Left lung (tissue), 4 donors: ENCODE measurements at regions not wholly inside any gene's neighbourhood (a gene's known extent, or its start where the extent isn't known, plus 50 kb on each side); places are given as distances from the start of the nearest gene placed in this dataset.

Source experiments
- ATAC-seq: fragments of 200-7000 bp; cut with Tn5 transposase; one replicate; pipeline ENCODE4 v1.9.1; 2020; ENCODE audit warnings: moderate library complexity
- DNase-seq, 4 donors: peaks; one replicate each; pipeline ENCODE4 v3.0.0-alpha.2; 2013 to 2020
- H3K27ac ChIP-seq, 2 donors: fragments of 200-600 bp; sonication (generic) in 1 of 2; one replicate each; pipeline versions ENCODE4 v1.5.0 to v1.8.0; 2020 to 2021
- H3K27me3 ChIP-seq, 2 donors: fragments of 200-600 bp; sonication (generic) in 1 of 2; one replicate each; pipeline versions ENCODE4 v1.5.0 to v1.8.0; 2020 to 2021
- H3K36me3 ChIP-seq, 2 donors: fragments of 200-600 bp; sonication (generic) in 1 of 2; one replicate each; pipeline versions ENCODE4 v1.5.0 to v1.8.0; 2020 to 2021
- H3K4me1 ChIP-seq, 2 donors: fragments of 200-600 bp; one replicate each; pipeline ENCODE4 v1.8.0; 2021
- H3K4me3 ChIP-seq, 2 donors: fragments of 200-600 bp; sonication (generic) in 1 of 2; one replicate each; pipeline versions ENCODE4 v1.5.0 to v1.8.0; 2020 to 2021; ENCODE audit warnings: mild to moderate bottlenecking in 1 of 2
- H3K9me3 ChIP-seq, 2 donors: fragments of 200-600 bp; sonication (generic) in 1 of 2; one replicate each; pipeline versions ENCODE4 v1.5.0 to v1.8.0; 2020 to 2021
- intact Hi-C, 2 donors: fragments of 100-400 bp; cut with DNase I; formaldehyde crosslinking; loops; one replicate each; pipeline versions ENCODE4 v1.11.2 to v1.14.2; 2022
- TF ChIP-seq, protein P1 (sequence below), 2 donors: fragments of 200-600 bp; sonication (generic) in 1 of 2; IDR thresholded peaks; one replicate each; pipeline versions ENCODE4 v1.5.0 to v1.8.0; 2021; ENCODE audit warnings: antibody characterized with exemption in 2 of 2
- donor health status: DM: no; HTN: yes; CAD: no.
- donor health status: DM: no; HTN: no; CAD: no.

DNA sequence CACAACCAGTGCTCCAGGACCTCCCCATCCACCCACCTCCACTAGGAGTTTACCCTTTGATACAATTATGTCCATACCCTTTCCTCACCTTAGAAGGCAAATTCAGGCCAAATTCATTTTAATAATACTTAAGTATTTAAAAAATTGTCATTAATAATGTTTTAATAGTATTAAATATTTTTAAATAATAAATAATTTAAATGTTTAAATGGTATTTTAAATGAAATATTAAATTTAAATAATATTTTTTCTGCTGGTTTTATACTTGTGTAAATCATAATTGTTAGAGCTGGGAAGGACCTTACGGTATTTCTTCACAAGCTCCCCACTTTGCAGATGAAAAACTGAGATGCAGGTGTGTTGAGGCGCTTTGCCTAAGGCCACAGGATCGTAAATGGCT, 67.8 kb downstream of the NRN1 start:
- DNase-seq (no peak), ATAC-seq (no peak)
- no peaks in the 10 kb centered on the region for H3K4me1 ChIP-seq
- TF ChIP-seq, protein P1, sequence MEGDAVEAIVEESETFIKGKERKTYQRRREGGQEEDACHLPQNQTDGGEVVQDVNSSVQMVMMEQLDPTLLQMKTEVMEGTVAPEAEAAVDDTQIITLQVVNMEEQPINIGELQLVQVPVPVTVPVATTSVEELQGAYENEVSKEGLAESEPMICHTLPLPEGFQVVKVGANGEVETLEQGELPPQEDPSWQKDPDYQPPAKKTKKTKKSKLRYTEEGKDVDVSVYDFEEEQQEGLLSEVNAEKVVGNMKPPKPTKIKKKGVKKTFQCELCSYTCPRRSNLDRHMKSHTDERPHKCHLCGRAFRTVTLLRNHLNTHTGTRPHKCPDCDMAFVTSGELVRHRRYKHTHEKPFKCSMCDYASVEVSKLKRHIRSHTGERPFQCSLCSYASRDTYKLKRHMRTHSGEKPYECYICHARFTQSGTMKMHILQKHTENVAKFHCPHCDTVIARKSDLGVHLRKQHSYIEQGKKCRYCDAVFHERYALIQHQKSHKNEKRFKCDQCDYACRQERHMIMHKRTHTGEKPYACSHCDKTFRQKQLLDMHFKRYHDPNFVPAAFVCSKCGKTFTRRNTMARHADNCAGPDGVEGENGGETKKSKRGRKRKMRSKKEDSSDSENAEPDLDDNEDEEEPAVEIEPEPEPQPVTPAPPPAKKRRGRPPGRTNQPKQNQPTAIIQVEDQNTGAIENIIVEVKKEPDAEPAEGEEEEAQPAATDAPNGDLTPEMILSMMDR (IDR thresholded peaks at IDR 0.05), result no peak
- H3K4me3 ChIP-seq, result no peak overlapping the region
- H3K36me3 ChIP-seq, result no peaks in the 10 kb centered on the region
- H3K27ac ChIP-seq, result no peak overlapping the region
- intact Hi-C loops, result no loop called here
- H3K27me3 ChIP-seq, result peaks cover 0 to 16% of the 10 kb centered on the region in 2 donors
- H3K9me3 ChIP-seq, result peaks cover 0 to 12% of the 10 kb centered on the region in 2 donors

DNA sequence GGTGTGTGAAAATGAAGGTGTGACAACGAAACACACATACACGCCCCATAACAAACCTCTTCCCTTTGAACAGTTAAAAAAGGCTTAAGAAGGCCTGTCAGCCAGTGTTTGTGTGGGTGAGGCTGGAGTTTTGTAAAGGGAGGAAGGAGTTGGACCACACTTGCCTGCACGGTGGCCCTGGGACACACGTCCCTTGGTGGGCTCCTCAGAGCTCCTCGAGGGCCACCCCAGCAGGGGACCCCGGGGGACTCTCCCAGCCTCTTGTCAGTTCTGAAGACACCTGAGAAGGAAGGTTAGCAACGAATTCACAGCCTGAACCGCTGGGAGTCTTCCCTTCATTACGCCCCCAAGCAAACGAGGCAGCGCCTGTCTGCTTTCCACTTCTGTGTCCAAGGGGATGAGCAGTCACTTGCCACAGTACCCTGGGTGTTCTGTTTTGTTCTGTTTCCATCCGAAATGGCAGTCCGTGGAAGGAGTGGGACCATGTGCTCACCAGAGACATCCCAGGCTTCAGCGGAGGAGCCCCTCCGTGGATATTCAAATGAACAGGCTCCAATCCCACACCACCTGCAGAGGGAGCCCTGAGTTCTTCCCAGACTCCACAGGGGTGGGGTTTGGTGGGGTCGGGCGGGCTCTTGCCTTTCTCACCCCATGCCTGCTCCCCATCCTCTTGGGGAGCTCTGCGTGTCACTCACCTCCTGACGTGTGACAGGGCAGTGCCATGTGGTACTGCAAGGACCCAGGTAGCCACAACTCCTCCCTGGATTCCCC, 68.6 kb downstream of the NRN1 start:
- Histone ChIP-seq H3K9me3 (peaks cover 0 to 4% of the 10 kb centered on the region in 2 donors), H3K27me3 (peaks cover 0 to 16% of the 10 kb centered on the region in 2 donors), H3K36me3 (no peaks in the 10 kb centered on the region), H3K4me3 (no peak overlapping the region), H3K4me1 (no peaks in the 10 kb centered on the region), H3K27ac (no peak overlapping the region)
- ATAC-seq, result no peak
- no peak for DNase-seq
- TF ChIP-seq, protein P1 (IDR thresholded peaks at IDR 0.05), result no peak
- intact Hi-C loops, result no loop called here

DNA sequence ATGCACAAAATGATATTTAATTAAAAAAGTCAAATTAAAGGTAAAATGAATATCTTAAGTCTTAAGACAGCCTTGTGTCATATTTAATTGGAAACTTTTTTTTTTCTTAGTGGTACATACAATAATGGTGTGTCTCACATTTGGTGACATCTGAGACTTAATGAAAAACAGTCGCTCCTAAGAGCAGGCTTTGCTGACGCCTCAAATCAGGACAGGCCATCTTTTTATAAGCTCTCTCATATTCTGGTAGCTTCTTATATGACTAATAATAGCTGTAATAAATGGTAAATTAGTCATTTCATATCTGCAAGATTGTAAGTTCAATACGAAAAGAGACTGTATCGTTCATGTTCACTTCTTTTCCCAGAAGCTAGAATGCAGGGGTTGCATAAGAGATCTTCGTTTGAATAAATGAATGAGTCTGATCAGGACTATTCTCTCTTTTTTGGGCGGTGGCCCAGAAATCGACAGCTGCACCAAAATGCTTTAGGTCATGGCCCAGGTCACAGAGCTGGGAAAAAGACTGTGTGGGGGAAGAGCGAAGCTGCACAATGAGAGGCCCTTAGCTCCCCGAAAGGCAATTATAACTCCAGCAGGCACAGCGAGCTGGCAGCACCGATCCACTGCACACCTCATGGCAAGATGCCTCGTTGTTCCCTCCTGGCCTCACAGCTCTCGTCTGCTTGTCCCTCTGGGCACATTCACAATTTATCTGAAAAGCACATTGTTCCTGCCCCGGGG, 69.4 kb downstream of the NRN1 start:
- intact Hi-C loops, result no loop called here
- ATAC-seq, result no peak
- H3K4me1 ChIP-seq, result no peaks in the 10 kb centered on the region

GRCh38 chr6:5936631-5937030, 70.1 kb downstream of the NRN1 start:
- H3K4me3 ChIP-seq, result no peak overlapping the region
- no peak overlapping the region for H3K27ac ChIP-seq
- H3K36me3 ChIP-seq, result no peaks in the 10 kb centered on the region
- peaks cover 0 to 22% of the 10 kb centered on the region in 2 donors for H3K27me3 ChIP-seq
- peaks cover 0 to 4% of the 10 kb centered on the region in 2 donors for H3K9me3 ChIP-seq
- intact Hi-C loops, result no loop called here
- ATAC-seq, result no peak
- DNase-seq, result no peak
- TF ChIP-seq, protein P1 (IDR thresholded peaks at IDR 0.05), result no peak
- no peaks in the 10 kb centered on the region for H3K4me1 ChIP-seq

More for the DNA sequence above, 69.4 kb downstream of the NRN1 start:
- Histone ChIP-seq H3K36me3 (no peaks in the 10 kb centered on the region), H3K27ac (no peak overlapping the region), H3K9me3 (peaks cover 0 to 3% of the 10 kb centered on the region in 2 donors), H3K27me3 (peaks cover 0 to 21% of the 10 kb centered on the region in 2 donors), H3K4me3 (no peak overlapping the region)
- DNase-seq, result no peak
- TF ChIP-seq, protein P1 (IDR thresholded peaks at IDR 0.05), result no peak

GRCh38 chr6:5936140-5936539, 70.6 kb downstream of the NRN1 start:
- intact Hi-C loops, result no loop called here
- H3K4me1 ChIP-seq, result no peaks in the 10 kb centered on the region
- DNase-seq (no peak), ATAC-seq (no peak)
- peaks cover 0 to 4% of the 10 kb centered on the region in 2 donors for H3K9me3 ChIP-seq
- TF ChIP-seq, protein P1 (IDR thresholded peaks at IDR 0.05), result no peak
- H3K27me3 ChIP-seq, result peaks cover 0 to 22% of the 10 kb centered on the region in 2 donors
- H3K27ac ChIP-seq, result no peak overlapping the region
- H3K36me3 ChIP-seq, result no peaks in the 10 kb centered on the region
- H3K4me3 ChIP-seq, result no peak overlapping the region
